ENCODE measurements at regions not wholly inside any gene's neighbourhood (a gene's known extent, or its start where the extent isn't known, plus 50 kb on each side); places are given as distances from the start of the nearest gene placed in this dataset.
A peak's percentile ranks its signal among the peaks of the same experiment; 100 is the strongest.

DNA sequence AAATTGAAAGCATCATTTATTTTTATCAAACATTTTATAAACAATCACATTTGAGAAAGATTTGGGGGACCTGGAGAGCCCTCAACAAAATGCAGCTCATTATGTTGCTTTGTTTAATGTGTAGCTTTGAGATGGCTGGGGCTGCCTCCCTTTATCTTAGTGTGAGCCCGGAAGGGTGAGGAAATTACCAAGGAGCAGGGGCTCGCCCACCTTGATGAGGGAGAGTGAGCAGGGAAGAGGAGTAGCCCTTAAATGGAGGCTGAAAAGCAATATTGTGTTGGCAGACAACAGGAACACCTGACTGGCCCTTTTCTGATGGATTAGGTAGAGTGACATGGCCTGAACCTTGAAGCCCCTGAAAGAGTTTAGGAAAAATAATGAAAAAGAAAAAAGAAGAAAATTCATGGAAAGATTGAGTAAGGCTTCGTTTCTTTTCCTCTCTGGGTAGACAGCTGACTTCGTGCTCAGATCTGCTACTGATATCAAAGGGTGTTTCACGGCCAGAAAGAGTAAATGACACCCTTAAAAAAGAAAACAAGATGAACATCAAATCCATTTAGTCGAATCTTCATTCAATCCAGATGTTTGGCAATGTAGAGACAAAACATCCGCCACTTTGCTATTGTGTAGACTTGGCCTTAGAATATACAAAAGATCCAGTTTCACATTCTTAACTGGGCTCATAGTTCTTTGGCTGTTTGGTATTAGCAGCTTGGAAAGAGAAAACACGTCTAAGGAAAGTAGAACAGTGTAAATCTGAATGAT, 206.5 kb upstream of the TCF4 start:
- ATAC-seq (no peak), DNase-seq (no peak)
- Histone ChIP-seq H3K36me3 (no peaks in the 10 kb centered on the region), H3K4me1 (no peaks in the 10 kb centered on the region), H3K4me3 (no peak overlapping the region), H3K27me3 (no peaks in the 10 kb centered on the region), H3K9me3 (peaks cover 0 to 2% of the 10 kb centered on the region in 2 donors), H3K27ac (peak overlapping the region; percentile 27 to 28)
- TF ChIP-seq, protein P1, sequence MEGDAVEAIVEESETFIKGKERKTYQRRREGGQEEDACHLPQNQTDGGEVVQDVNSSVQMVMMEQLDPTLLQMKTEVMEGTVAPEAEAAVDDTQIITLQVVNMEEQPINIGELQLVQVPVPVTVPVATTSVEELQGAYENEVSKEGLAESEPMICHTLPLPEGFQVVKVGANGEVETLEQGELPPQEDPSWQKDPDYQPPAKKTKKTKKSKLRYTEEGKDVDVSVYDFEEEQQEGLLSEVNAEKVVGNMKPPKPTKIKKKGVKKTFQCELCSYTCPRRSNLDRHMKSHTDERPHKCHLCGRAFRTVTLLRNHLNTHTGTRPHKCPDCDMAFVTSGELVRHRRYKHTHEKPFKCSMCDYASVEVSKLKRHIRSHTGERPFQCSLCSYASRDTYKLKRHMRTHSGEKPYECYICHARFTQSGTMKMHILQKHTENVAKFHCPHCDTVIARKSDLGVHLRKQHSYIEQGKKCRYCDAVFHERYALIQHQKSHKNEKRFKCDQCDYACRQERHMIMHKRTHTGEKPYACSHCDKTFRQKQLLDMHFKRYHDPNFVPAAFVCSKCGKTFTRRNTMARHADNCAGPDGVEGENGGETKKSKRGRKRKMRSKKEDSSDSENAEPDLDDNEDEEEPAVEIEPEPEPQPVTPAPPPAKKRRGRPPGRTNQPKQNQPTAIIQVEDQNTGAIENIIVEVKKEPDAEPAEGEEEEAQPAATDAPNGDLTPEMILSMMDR (IDR thresholded peaks at IDR 0.05), result no peak
- intact Hi-C loops (cut with DNase I), result no loop called here

DNA sequence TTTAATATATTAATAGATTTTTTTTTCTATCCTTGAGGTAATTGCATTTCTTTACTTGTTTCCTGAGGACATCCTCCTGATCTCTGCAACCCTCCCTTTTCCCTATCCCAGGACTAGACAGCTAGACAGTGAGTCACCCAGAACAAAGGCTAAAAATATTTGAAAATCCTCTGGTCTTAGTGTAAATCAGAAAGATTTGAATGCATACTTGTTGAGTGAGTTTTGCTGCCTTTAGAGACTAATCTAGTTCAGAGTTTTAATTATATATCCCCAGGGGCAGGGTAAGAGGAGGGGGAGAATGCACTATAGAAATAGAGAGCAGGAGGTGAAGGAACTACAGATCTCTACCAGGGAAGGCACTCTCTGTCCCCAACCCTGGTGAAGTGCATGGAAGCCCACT, 202.3 kb upstream of the TCF4 start:
- ATAC-seq (no peak), DNase-seq (no peak)
- Histone ChIP-seq H3K36me3 (no peaks in the 10 kb centered on the region), H3K4me1 (no peaks in the 10 kb centered on the region), H3K27me3 (no peaks in the 10 kb centered on the region), H3K9me3 (peaks cover 0 to 2% of the 10 kb centered on the region in 2 donors), H3K27ac (no peak overlapping the region), H3K4me3 (no peak overlapping the region)
- intact Hi-C loops (cut with DNase I), result no loop called here
- TF ChIP-seq, protein P1 (IDR thresholded peaks at IDR 0.05), result no peak

DNA sequence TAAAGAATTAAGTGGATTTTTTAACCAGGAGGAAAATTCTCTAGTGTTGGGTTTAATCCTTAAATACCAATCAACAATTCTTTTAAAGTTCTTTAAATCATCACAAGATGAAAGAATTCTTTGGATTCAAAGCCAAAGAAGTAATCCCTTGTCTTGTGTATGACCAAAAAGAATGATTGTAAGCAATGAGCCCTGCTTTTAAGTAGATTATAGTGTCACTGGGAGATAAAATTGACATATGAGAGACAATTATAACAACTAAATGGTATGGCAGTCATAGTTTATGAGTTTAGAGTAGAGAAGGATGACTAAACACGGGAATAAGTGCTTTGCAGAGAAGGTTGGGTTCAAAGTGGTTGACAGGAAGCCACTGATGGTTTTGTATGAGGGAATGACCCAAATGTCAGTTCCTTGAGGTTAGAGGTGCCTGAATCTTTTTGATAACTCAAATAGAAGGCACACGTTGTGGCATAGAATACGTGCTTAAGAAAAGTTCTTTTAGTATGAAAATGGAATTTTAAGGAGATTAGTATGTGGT, 199.6 kb upstream of the TCF4 start:
- DNase-seq, result no peak
- no peaks in the 10 kb centered on the region for H3K27me3 ChIP-seq
- no peak overlapping the region for H3K4me3 ChIP-seq
- TF ChIP-seq, protein P1 (IDR thresholded peaks at IDR 0.05), result no peak
- H3K27ac ChIP-seq, result no peak overlapping the region
- no peaks in the 10 kb centered on the region for H3K4me1 ChIP-seq
- intact Hi-C loops (cut with DNase I), result loop anchor here in 1 of 2 donors (10.0 kb wide), 1 partner anchor 553 kb away; no protein-coding TSS in a partner anchor
- ATAC-seq, result no peak
- no peaks in the 10 kb centered on the region for H3K36me3 ChIP-seq
- peaks cover 0 to 2% of the 10 kb centered on the region in 2 donors for H3K9me3 ChIP-seq

DNA sequence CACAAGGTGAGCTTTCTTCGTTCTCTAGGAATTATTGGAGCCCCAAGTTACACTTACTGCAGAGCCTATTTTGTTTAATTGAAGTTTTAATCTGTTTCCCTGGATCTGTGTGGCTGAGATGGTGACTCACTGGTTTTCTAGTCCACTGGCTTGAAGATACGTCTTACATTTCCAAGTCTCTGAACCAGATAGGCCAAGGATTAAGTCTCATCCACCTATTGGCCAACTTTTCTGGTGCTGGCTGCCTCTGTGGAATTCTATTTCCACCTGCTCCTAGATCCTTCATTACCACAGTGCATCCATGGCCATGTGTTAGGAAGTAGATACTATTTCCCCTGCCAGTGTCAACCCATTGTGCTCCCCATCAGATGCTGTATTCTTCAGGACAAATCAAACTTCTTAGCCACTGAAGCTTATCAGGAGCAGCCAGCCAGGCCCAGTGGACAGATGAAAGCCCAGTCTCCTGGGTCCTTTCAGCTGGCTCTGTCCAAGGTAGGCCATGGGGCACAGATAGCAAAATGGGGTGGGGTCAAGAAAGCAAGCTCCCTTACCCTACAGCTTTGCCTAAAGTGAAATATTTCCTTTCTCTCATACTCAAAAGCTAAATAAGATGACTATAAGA, 198.8 kb upstream of the TCF4 start:
- TF ChIP-seq, protein P1 (IDR thresholded peaks at IDR 0.05), result no peak
- no peak overlapping the region for H3K4me3 ChIP-seq
- no peaks in the 10 kb centered on the region for H3K36me3 ChIP-seq
- H3K27me3 ChIP-seq, result peaks cover 0 to 5% of the 10 kb centered on the region in 2 donors
- peaks cover 0 to 2% of the 10 kb centered on the region in 2 donors for H3K9me3 ChIP-seq
- intact Hi-C loops (cut with DNase I), result loop anchor here in 1 of 2 donors (10.0 kb wide), 1 partner anchor 552 kb away; no protein-coding TSS in a partner anchor
- H3K27ac ChIP-seq, result no peak overlapping the region
- H3K4me1 ChIP-seq, result no peaks in the 10 kb centered on the region
- DNase-seq, result no peak
- no peak for ATAC-seq

DNA sequence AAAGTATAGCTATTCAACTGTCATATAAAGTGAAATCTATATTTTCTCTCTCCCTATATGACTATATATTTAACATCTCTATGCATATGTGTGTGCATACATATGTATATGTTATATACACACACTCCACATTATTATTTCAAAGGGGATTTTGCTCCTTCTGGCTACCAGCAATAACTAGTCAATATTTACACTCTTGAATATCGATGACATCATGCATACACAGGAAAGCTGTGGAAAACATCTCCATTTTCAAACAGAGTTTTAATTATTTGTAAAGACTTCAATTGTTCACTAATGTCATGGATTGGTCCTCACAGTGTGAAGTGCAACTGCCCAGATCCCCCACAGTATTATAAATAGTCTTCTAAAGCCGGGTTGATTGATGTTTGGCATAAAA, 195.9 kb upstream of the TCF4 start:
- intact Hi-C loops (cut with DNase I), result loop anchor here in 1 of 2 donors (5.0 to 10.0 kb wide), 2 partner anchors 549 to 683 kb away; no protein-coding TSS in a partner anchor
- TF ChIP-seq, protein P1 (IDR thresholded peaks at IDR 0.05), result no peak
- Histone ChIP-seq H3K36me3 (no peaks in the 10 kb centered on the region), H3K27ac (no peak overlapping the region), H3K4me1 (peaks cover 0 to 17% of the 10 kb centered on the region in 2 donors), H3K4me3 (no peak overlapping the region), H3K27me3 (peaks cover 0 to 31% of the 10 kb centered on the region in 2 donors), H3K9me3 (no peaks in the 10 kb centered on the region)
- DNase-seq (no peak), ATAC-seq (no peak)
